ENCODE measurements at regions not wholly inside any gene's neighbourhood (a gene's known extent, or its start where the extent isn't known, plus 50 kb on each side); places are given as distances from the start of the nearest gene placed in this dataset.

DNA sequence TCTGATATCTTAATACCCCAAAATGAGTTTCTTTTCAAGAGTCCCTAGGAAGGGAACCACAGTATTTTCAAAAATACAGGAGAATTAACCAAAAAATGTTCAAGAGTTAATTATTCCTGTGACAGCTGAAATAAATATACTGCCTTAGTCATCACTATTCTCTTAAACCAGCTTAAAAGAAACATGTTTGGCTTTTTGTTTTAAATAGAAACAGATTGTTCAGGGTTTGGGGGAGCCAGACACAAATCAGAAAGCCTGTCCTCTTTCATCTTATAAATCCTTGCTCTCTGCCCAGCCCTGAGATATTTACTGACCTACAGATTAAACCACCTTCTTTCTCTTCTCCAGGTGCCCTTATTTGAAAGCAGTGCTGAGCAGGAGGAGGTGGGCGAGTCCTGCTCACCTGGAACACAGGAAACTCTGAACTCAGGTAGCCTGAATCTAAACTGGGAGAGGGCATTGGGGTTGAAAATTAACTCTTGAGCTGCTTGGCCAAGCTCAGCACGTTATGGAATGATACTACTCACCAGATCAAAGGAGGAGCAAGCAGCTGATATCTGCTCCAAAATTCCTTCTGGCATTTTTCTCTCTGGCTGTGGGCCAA, 84.1 kb upstream of the SPRED1 start:
- DNase-seq (ENCODE audit: low read depth) = no peak

- no peak for DNase-seq (ENCODE audit: low read depth)
Observed at GRCh38 chr15:38171973-38172372, 80.7 kb upstream of the SPRED1 start.

DNA sequence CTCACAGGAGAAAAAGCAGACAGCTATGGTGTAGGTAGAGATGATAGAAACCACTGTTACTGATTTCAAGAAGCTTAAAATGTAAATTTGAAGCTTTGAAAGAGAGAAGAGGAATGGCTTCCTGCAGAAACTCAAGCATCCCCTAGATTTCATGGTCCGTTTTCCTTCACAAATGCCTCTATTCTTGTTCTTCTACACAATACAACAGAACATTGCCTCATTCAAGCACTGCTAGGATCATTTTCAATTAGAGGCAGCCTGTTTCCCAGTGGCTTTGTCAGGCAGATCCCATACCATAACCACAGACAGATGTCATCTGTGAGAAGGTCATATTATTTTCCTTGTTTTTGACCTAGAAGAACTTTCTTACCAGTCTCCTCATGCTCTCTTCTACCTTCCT, 77.9 kb upstream of the SPRED1 start:
- DNase-seq (ENCODE audit: low read depth) = no peak

- peak; percentile 74 for DNase-seq (ENCODE audit: low read depth)
Observed at GRCh38 chr15:38176155-38176554, 76.5 kb upstream of the SPRED1 start.

DNA sequence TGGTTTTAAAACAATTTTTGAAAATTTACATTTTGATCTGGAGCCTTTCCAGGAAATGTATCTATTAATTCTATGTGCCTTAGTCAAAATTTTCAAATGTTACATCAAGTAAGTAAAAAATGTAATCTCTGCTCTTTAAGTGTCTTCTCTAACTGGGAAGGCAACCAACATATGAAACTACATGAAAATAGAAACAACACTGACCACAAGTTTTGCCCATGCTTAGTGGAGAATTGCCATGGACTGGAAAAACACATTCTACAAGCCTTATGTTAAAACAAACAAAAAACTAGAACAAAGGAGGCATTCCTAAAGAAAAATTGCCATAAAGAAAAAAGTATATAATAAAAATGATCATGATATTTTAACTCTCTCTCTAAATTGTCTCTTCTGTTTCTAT, 75.9 kb upstream of the SPRED1 start:
- DNase-seq (ENCODE audit: low read depth) = no peak

GRCh38 chr15:38182900-38183299, 69.7 kb upstream of the SPRED1 start:
- DNase-seq (ENCODE audit: low read depth) = no peak

DNA sequence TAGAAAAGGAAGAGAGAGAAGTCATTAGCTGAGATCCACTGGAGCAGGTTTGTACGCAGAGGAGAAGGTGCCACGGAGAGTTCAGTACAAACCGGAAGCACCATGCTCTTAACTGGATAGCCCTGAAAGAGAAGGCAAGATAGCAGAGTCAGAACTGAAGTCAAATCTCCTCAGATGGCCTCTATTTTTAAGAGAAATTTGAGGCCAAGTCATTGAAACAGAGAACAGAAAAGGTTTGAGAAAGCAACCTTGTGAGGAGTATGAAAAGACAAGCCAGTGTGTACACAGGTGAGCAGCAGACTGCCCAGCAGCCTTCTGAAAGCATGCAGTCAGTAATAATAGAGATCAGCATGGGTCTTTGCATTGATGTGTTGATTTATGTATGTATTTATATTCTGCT, 66.1 kb upstream of the SPRED1 start:
- no peak for DNase-seq (ENCODE audit: low read depth)

GRCh38 chr15:38187630-38188313, 64.9 kb upstream of the SPRED1 start:
- no peak for DNase-seq (ENCODE audit: low read depth)

GRCh38 chr15:38189671-38190295, 62.9 kb upstream of the SPRED1 start:
- no peak for DNase-seq (ENCODE audit: low read depth)

DNA sequence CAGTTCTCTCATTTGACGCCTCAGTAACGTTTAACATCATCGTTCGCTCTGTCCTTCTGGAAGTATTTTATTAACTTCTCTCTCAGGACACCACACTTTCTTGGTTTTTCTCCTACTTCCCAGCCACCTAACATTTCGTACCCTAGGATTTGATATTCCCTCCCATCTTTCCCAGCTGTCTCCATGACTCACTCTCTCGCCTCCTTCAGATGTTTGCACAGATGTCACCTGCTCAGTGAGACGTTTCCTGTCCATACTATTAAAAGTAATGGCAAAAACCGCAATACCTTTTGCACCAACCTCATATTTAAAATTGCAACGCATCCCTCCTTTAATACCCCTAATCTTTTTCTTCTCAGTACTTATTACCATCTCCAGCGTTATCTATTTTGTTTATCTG, 62.1 kb upstream of the SPRED1 start:
- peak; percentile 68 for DNase-seq (ENCODE audit: low read depth)

DNA sequence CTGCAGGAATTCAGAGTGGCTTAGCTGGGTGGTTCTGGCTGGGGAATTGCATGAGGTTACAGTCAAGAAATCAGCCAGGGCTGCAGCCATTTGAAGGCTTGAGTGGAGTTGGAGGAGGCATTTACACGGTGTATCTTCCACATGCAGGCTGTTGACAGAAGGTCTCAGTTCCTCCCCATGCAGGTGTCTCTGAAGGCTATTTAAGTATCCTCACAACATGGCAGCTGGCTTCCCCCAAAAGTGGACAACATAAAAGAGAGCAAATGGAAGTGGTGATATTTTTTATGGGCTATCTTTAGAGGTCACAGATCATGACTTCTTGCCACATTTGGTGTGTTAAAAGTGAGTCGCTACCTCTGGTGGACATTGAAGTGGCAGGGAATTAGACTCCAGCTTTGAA, 60.1 kb upstream of the SPRED1 start:
- DNase-seq (ENCODE audit: low read depth) = no peak

- no peak for DNase-seq (ENCODE audit: low read depth)
Observed at GRCh38 chr15:38193496-38193895, 59.1 kb upstream of the SPRED1 start.

- no peak for DNase-seq (ENCODE audit: low read depth)
Observed at GRCh38 chr15:38195191-38195901, 57.3 kb upstream of the SPRED1 start.

GRCh38 chr15:38196076-38196475, 56.6 kb upstream of the SPRED1 start:
- DNase-seq (ENCODE audit: low read depth) = no peak

DNA sequence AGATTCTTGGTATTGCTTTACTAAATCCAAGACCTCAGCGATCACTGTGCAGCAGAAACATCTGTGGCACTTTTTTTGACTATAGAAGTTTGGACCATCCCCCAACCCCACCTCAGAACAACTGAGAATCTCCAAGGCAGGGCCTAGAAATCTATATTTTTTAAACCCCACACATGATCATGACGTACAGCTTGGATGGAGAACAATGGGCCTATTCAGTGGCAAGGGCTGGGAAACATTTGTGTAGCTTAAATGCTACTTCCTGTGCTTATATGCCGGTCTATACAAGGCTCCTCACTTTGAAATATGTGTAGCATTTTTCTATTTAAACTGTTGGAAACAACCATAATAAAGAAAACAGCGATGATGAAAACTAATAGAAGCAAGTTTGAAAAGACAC, 55.1 kb upstream of the SPRED1 start:
- DNase-seq (ENCODE audit: low read depth) = peak; percentile 73

GRCh38 chr15:38201714-38202113, 50.9 kb upstream of the SPRED1 start:
- DNase-seq (ENCODE audit: low read depth) = no peak

- DNase-seq (ENCODE audit: low read depth) = no peak
Observed at GRCh38 chr15:38202361-38202760, 50.3 kb upstream of the SPRED1 start.
